ENCODE measurements at regions not wholly inside any gene's neighbourhood (a gene's known extent, or its start where the extent isn't known, plus 50 kb on each side); places are given as distances from the start of the nearest gene placed in this dataset.

DNA sequence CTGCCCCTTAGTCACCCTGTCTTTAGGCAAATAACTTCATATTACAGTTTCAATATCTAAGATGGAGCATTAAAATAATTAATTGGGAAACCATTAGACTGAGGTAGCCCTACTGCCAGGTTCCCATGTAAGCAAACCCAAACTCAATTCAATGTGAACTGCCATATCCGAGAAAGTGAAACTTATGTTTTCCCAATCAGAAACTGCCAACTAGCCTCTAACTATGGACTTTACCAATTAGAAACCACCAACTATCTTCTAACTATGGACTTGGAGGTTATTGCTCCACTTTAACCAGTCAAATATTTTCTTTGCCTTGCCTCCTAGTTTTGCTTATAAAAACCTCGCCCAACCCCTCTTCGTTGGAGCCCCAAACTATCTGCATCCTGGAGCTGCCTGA lies 218.5 kb downstream of the ENC1 start:
- no peaks in the 10 kb centered on the region for H3F3A ChIP-seq (ENCODE audit: insufficient read depth, low read length)
- H2AFZ ChIP-seq (ENCODE audit: low read length) = no peak overlapping the region
- H3K9me3 ChIP-seq (replicated peaks; ENCODE audit: insufficient read depth, low read length) = no peaks in the 10 kb centered on the region
- DNase-seq = no peak
- no peak overlapping the region for H3K27ac ChIP-seq (ENCODE audit: low read length)
- no peaks in the 10 kb centered on the region for H3K36me3 ChIP-seq (replicated peaks; ENCODE audit: insufficient read depth, low read length)
- no peaks in the 10 kb centered on the region for H3K79me2 ChIP-seq (ENCODE audit: low read length)
- H3K27me3 ChIP-seq (replicated peaks; ENCODE audit: insufficient read depth, low read length) = no peaks in the 10 kb centered on the region
- no peak overlapping the region for H3K4me3 ChIP-seq (ENCODE audit: low read length)
- no peak overlapping the region for H3K9ac ChIP-seq (ENCODE audit: low read length)
- TF ChIP-seq EZH2phosphoT487 (IDR thresholded peaks at IDR 0.05; ENCODE audit: low read length) = no peak
- no peak for TF ChIP-seq EZH2 (optimal IDR thresholded peaks at IDR 0.05; ENCODE audit: low read depth, low read length)
- TF ChIP-seq, protein P1, sequence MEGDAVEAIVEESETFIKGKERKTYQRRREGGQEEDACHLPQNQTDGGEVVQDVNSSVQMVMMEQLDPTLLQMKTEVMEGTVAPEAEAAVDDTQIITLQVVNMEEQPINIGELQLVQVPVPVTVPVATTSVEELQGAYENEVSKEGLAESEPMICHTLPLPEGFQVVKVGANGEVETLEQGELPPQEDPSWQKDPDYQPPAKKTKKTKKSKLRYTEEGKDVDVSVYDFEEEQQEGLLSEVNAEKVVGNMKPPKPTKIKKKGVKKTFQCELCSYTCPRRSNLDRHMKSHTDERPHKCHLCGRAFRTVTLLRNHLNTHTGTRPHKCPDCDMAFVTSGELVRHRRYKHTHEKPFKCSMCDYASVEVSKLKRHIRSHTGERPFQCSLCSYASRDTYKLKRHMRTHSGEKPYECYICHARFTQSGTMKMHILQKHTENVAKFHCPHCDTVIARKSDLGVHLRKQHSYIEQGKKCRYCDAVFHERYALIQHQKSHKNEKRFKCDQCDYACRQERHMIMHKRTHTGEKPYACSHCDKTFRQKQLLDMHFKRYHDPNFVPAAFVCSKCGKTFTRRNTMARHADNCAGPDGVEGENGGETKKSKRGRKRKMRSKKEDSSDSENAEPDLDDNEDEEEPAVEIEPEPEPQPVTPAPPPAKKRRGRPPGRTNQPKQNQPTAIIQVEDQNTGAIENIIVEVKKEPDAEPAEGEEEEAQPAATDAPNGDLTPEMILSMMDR (IDR thresholded peaks at IDR 0.05; ENCODE audit: low read length) = no peak
- no peaks in the 10 kb centered on the region for H3K9me2 ChIP-seq (replicated peaks; ENCODE audit: insufficient read depth, low read length)
- H4K20me1 ChIP-seq (ENCODE audit: insufficient read depth, low read length) = no peaks in the 10 kb centered on the region
- H3K4me1 ChIP-seq (ENCODE audit: low read length) = no peaks in the 10 kb centered on the region
- H3K4me2 ChIP-seq (ENCODE audit: low read depth, low read length) = no peak overlapping the region

DNA sequence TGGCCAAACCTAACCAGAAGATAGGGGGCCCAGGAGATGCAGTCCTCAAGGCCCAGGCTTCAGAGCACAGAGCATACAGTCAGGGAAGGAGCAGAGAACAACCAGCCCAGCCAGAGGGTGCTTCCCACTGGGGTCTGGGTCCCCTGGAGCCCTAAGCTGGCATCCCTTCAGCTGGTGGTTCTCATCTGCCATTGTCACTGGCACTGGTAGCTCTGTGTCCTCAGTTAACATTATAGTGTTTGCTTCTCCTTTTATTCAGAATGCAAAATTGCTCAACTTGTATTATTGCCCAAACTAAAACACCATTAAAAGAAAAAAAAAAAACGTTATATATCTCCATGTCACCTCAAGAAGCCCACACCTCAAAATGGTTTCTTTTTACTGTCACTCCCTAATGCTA lies 219.2 kb downstream of the ENC1 start:
- no peaks in the 10 kb centered on the region for H3K4me1 ChIP-seq (ENCODE audit: low read length)
- H3K36me3 ChIP-seq (replicated peaks; ENCODE audit: insufficient read depth, low read length) = no peaks in the 10 kb centered on the region
- no peaks in the 10 kb centered on the region for H3F3A ChIP-seq (ENCODE audit: insufficient read depth, low read length)
- TF ChIP-seq, protein P1 (IDR thresholded peaks at IDR 0.05; ENCODE audit: low read length) = no peak
- TF ChIP-seq EZH2phosphoT487 (IDR thresholded peaks at IDR 0.05; ENCODE audit: low read length) = no peak
- TF ChIP-seq EZH2 (optimal IDR thresholded peaks at IDR 0.05; ENCODE audit: low read depth, low read length) = no peak
- H3K79me2 ChIP-seq (ENCODE audit: low read length) = no peaks in the 10 kb centered on the region
- H2AFZ ChIP-seq (ENCODE audit: low read length) = no peak overlapping the region
- no peaks in the 10 kb centered on the region for H3K27me3 ChIP-seq (replicated peaks; ENCODE audit: insufficient read depth, low read length)
- H3K9me3 ChIP-seq (replicated peaks; ENCODE audit: insufficient read depth, low read length) = no peaks in the 10 kb centered on the region
- H3K9ac ChIP-seq (ENCODE audit: low read length) = no peak overlapping the region
- no peak for DNase-seq
- H4K20me1 ChIP-seq (ENCODE audit: insufficient read depth, low read length) = no peaks in the 10 kb centered on the region
- no peaks in the 10 kb centered on the region for H3K9me2 ChIP-seq (replicated peaks; ENCODE audit: insufficient read depth, low read length)
- H3K4me3 ChIP-seq (ENCODE audit: low read length) = no peak overlapping the region
- no peak overlapping the region for H3K4me2 ChIP-seq (ENCODE audit: low read depth, low read length)
- no peak overlapping the region for H3K27ac ChIP-seq (ENCODE audit: low read length)

DNA sequence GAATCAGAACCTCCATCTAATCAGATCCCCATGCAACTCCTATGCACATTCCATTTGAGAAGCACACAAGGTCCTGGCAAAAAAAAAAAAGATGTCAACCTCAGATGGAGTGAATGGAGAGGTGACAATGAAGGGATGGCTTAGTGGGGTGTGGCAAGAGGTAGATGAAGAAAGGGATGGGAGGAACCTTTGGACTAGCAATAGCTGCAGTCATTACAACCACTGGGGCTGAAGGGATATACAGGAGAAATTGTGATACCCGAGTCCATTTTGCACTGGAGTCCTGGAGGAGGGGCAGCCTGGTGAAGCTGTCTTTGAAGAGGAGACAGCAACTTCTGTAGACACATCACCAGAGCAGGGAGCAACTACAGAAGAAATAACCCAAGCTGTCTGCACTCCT lies 219.6 kb downstream of the ENC1 start:
- Histone ChIP-seq H3K4me1 (ENCODE audit: low read length) (no peaks in the 10 kb centered on the region), H3K79me2 (ENCODE audit: low read length) (no peaks in the 10 kb centered on the region), H3K4me3 (ENCODE audit: low read length) (no peak overlapping the region), H3K36me3 (replicated peaks; ENCODE audit: insufficient read depth, low read length) (no peaks in the 10 kb centered on the region), H3K27me3 (replicated peaks; ENCODE audit: insufficient read depth, low read length) (no peaks in the 10 kb centered on the region), H3K9ac (ENCODE audit: low read length) (no peak overlapping the region), H3F3A (ENCODE audit: insufficient read depth, low read length) (no peaks in the 10 kb centered on the region), H3K27ac (ENCODE audit: low read length) (no peak overlapping the region), H4K20me1 (ENCODE audit: insufficient read depth, low read length) (no peaks in the 10 kb centered on the region), H3K9me2 (replicated peaks; ENCODE audit: insufficient read depth, low read length) (no peaks in the 10 kb centered on the region), H3K4me2 (ENCODE audit: low read depth, low read length) (no peak overlapping the region), H3K9me3 (replicated peaks; ENCODE audit: insufficient read depth, low read length) (no peaks in the 10 kb centered on the region), H2AFZ (ENCODE audit: low read length) (no peak overlapping the region)
- DNase-seq = no peak
- TF ChIP-seq EZH2 (optimal IDR thresholded peaks at IDR 0.05; ENCODE audit: low read depth, low read length) = no peak
- TF ChIP-seq EZH2phosphoT487 (IDR thresholded peaks at IDR 0.05; ENCODE audit: low read length) = no peak
- TF ChIP-seq, protein P1 (IDR thresholded peaks at IDR 0.05; ENCODE audit: low read length) = no peak
